ENCODE measurements at regions not wholly inside any gene's neighbourhood (a gene's known extent, or its start where the extent isn't known, plus 50 kb on each side); places are given as distances from the start of the nearest gene placed in this dataset.
"Not testable (repeated sequence)": the region's sequence is repeated elsewhere in the genome, so short reads cannot be mapped to it uniquely, and the experiment has no call there.

DNA sequence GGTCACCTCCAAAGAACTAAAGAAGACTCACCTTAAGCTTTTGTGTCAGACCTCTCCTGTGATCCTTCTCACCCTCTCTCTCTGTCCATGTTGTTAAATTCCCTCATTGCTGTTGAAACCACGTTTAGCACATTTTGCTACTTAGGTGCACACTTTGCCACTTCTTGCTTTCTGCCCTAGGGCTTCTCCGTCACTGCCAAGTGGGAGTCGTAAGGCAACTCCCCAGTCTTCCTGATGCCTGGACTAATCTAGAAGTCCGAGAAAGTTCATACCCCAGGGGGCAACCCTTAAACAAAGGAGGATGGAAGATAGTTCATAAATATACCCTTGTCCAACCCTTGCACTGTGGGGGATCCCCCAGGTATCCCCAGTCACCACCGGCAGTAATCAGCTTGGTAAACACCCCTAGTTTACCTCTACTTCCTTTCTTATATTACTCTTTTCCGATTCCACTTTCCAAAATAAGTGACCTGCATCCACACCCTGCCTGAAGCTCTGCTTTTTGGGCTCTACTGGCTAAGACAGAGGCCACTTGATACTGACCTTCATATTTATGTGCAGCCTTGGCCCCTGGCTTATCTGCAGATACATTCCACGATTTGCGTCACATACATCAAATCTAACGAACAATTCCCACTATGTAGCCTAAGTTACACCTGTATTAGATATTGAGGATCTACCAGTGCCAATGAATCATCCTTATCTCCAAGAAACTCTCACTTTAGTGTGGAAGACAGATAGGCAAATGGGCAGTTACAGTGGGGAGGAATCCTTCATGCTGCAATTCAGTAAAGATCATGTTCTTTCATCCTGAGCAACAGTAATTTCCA, 776.2 kb downstream of the RNF144A start:
- DNase-seq: no peak

DNA sequence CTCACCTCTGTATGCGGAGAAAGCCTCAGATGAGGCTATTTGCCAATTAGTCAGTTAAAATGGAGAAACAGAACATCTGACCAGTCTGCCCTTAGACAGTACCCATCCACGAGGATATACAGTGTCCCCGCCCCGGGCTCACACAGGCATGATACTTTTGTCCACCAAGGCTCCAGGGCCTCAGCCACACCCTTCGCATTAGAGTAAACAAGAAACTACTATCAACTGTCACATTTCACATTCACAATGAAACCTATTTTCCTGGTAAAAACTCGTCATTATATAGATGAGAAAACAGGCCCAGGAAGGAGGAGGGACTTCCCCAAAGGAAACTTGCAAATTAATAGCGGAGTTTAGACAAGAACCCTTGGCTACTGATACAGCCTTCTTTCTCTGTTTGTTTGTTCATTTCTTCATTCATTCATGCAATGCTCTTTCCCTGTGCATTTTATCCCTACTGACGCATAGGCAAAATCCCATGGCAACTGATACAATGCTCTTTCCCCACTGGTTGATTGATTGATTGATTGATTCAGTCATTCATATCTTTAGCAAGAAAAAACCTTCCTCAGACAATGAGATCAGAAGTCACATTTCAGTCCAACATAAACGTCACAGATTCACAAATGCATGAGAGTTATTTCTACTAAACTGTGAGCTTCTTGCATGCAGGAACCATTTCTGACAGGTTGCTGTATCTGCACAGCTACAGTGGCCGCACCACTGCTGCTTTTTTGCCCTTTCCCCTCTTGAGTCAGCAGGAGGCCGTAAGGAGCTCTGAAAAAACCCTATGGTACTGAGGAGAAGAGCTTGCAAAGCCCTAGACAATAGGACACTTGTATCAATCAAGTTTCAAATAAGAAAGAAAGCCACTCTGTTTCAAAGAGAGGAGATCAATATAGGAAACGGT, 777.1 kb downstream of the RNF144A start:
- no peak for DNase-seq

DNA sequence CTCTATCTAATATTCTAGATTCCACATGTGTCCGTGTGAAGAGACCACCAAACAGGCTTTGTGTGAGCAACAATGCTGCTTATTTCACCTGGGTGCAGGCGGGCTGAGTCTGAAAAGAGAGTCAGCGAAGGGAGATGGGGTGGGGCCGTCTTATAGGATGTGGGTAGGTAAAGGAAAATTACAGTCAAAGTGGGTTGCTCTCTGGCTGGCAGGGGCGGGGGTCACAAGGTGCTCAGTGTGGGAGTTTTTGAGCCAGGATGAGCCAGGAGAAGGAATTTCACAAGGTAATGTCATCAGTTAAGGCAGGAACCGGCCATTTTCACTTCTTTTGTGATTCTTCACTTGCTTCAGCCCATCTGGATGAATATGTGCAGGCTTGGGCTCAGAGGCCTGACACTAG, 779.3 kb downstream of the RNF144A start:
- not testable (repeated sequence) for DNase-seq

DNA sequence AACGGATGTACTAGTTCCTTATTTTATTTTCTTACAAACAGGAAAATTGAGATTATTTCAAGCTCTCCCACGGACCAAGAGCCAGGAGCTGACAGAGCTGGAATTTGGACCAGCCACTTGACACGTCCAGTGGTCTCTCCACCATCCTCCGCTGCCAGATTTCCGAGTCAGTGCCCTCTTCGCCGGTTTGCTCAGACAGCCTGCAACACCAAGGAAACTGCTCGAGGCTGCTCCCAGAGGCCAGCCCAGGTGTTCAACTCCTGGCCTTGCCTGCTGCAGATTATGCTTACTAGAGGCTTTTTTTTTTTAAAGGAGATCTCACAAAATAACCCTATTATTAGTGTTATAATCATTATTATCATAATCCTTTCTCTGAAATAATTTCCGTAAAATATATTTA, 779.8 kb downstream of the RNF144A start:
- no peak for DNase-seq

DNA sequence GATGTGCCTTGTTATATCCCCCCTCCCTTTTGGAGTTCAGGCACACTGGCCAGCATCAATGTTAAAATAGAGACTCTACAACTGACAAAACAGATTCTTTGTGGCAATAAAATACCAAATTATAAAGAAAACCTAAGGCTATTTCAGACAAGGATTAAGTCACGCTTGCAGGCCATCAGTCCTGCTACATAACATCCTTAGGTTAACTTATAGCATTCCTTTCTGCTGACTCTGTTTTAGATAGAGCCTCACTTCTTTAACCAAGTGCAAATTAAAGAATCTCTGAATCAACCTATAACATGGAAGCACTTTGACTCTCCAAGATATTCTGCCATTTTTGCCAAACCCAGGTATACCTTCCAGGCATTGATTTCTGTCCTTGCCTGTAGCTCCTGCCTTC, 784.6 kb downstream of the RNF144A start:
- no peak for DNase-seq

DNA sequence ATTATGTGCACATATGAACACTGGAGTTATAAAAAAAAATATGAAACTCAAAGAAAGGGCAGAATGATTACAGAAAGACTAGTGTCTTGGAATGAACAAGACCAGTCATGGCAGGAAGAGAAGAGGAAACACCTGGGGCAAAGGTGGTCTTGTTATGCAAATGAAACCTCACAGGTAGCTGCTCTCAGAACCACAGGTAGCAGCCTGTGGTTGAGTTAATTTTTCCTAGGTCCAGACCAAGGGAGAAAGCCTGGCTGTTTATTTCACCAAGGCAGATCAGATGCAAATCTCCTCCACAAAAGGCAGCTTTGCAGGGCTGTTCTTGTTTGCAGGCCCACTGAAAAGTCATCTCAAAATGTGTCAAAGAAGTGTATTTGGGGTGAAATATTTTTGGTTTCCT, 785.8 kb downstream of the RNF144A start:
- no peak for DNase-seq

DNA sequence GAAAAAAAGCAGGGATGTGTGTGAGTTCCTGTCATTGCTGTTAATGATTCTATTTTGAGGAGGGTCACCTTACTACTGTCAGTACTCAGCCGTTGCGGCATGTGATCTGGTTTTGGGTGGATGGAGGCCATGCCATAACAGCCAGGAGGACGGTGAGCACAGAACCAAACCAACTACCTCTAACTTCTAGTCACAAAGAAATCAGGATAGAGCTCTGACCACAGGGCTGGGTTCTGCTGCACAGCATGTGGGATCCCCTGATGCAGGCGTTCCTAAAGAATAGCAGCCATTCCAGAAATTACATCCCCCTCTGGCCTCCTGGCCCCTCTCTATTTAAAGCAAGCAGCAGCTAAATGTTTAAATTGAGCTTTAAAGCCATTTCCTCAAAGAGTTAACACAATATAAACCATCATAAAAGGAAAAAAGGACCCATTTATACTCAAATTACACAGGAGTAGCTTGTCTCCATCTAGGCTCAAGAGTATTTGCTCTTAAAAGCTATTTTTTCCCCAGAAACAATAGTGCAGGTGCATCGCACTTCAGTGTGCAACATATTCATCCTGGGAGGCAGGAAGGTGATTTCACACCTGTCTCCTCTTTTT, 786.4 kb downstream of the RNF144A start:
- DNase-seq: no peak

DNA sequence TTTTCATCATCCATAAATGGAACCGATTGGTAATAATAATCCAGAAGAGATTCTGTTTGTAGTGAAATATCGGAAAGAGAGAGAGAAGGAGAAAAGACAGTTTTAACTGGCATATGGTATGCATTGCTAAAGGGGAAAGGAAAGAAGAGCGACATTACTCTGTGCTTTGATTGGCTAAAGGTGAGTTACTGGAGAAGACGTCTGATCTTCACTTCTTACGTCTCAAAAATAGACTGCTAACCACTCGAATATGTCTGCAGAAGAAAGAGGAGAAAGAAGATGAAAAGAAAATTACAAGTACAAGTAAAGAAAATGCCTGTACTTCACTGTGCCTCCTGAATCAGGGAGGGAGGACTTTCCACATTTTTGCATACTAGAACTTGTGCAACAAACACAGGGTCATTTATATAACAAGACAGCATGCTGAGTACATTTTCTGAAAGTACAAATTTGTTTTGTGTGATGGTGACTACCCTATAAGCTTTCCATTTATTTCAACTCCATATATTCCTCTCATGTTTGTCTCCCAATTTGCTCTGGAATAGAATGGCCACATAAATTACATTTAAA, 787.2 kb downstream of the RNF144A start:
- DNase-seq: no peak

DNA sequence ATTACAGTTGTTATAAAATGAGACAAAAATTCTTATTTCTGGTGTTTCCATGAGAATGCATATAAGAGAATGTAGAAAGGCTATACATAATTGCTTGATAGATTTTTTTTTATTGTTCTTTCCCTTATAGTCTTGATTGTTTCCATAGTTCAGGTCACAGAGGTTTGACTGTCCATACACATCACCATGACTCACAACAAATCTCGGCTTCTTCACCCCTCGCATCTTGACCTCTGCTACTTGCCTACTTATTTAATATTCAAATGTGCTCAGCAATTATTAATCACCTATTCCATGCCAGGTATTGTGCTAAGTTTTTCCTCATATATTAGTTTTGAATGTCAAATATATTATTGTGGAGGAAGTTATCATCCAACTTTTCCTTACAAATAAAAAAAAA, 789.6 kb downstream of the RNF144A start:
- no peak for DNase-seq

DNA sequence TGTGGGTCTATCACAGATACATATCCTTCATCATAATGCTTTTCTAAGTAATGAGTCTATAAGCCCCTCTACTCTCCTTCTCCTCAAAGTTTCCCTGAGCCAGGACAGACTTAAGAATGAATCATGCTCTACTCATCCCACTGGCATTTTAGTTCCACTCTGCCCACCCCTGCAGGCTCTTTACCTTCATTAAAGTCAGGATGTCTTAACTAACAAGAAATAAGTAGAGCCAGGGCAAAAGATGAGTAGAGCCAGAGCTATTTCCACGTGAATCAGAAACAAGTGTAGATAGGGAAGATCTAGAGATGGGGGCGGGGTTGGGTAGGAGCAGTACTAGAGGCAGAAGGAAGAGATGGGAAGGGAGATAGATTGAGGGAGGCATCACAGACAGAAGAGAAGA, 790.5 kb downstream of the RNF144A start:
- DNase-seq: no peak

DNA sequence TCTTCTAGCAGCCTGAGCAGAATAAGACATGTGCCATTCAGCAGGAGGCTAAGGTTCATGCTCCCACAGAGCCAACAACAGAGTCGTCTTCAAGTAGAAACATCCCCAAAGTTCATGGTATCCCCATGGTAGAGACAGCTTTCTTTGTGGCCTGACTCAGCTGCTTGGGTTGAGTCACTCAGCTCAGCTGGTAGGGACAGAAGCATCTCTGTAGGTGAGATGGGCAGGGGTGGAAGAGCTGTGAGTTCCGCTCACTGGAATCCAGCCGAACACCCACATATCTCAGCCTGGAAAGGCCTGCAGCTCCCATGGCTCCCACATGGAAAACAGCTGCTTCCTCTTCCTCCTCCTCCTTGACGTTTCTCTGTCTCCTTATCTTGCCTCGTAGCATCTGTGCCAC, 792.7 kb downstream of the RNF144A start:
- no peak for DNase-seq

DNA sequence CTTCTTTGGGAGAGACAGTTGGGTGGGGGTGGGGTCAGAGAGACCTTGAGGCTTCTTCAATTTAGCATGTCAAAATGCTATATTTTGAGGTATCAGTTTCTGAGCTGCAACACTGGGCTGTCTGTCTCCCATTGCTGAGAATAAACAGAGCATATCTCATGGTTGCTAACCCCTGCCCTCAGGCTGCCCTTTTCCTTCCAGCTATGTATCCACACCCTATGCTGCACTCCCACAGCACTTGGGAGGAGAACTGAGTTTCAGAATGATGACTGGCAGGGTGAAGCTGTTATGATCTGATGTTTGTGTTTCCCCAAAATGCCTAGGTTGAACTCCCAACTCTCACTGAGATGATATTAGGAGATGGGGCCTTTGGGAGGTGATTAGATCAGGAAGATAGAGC, 794.0 kb downstream of the RNF144A start:
- DNase-seq: no peak

DNA sequence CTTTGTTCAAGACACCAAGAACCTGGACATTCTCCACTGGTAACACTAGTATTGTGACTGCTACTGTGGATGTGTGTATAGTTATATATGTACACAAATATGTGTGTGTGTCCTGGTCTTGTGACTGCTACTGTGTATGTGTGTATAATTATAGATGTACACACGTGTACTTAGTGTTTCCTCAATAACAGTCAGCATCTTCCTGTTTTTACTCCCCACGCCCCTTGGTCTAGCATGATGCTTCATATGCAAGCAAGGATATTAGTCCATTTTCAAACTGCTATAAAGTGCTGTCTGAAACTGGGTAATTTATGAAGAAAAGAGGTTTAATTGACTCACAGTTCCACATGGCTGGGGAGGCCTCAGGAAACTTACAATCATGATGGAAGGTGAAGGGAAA, 802.7 kb downstream of the RNF144A start:
- no peak for DNase-seq

DNA sequence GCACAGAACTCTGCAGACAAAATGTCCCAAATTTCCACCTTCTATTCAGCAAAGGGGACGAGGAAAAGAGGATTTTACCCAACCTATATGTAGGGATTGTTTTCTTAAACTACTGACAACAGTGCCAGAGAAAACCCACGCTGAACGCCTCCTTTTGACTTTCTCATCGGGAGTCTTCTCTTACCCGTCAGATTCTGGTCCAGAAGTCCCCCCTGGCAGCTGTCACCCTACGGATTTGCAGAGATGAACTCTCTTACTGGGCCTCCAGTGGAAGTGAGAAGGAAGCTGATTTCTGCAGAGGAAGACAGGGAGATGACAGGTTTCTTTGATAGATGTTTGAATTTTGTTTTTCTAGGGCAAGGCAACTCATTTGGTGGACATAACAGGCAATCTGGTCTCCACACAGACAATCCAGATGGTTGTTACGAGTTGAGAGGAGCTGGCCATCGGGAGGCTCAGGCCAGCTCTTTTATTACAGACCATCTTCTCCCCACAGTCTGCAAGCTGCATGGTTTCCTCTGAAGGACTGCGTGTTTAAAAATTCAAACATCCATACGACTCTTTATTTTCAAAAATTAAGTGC, 804.3 kb downstream of the RNF144A start:
- no peak for DNase-seq

DNA sequence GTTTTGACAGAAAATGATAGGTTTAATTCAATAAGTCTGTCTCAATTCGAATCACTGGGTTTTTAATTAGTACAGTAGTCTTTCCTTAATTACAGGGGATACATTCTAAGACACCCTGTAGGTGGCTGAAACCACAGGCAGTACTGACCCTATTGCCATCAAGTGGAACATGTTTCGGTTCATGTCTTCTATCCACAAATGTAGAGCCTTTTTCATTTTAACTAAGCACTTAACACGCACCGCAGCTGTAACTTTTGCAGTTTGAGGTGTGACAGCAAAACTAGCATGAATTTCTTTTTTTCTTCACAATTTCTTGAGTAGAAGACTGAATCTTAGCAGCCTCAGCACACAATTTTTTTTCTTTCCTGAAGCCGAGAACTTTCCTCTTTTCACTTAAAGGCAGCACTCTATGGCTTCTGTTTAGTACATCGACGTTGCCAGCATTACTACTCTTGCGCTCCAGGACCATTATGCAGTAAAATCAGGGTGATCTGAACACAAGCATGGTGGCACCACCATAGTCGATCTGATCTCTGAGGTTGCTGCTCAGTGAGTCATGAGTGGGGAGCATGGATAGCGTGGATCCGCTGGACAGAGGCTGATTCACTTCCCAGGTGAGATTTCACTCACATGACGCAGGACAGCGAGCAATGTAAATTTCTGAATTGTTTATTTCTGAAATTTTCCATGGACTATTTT, 805.1 kb downstream of the RNF144A start:
- no peak for DNase-seq

DNA sequence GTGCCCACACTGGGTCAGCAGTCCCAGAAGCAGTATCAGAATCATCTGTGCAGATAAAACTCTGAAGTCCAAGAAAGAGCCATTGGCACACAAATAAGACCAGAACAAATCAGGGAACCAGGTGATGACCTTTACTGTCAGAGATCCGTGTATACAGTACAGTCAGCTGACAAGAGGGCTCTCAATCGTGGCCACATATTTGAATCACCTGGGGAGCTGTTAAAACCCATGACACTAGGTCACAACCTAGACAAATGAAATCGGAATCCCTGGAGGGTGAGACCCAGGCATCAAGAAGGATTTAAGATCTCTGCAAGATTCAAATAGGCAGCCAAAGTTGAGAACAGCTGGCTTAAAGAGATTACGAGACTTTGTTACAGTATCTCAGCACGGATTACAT, 807.1 kb downstream of the RNF144A start:
- DNase-seq: peak; percentile 92

DNA sequence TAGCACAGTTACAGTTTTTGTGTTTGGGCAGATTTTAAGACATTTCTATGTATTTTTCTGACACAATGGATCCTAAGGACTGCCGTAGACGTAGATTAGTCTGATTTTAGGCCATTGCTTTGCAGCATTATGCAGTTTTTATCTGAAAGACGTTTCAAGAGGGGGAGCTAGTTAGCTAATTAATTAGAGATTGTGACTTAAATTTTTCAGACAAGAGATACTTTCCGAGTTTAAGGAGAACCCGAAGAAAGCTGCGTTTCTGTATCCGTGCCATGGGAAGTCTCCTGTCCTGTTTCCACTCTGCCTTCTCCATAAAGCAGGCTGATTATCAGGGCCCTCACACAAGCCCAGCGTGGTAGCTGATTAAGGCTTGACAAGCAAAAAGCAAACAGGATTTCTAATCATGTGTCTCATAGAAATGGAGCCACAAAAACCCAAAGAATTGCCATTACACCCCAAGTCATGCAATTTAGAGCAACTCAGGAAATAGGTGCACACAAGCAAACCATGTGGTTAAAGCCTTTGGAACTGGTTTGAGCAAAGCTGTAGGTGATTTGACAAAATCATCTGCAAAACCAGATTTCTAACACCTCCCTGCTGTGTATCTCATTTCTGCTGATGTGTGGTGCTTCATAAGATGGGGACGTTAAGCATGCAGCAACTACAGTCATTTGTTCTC, 808.1 kb downstream of the RNF144A start:
- no peak for DNase-seq

DNA sequence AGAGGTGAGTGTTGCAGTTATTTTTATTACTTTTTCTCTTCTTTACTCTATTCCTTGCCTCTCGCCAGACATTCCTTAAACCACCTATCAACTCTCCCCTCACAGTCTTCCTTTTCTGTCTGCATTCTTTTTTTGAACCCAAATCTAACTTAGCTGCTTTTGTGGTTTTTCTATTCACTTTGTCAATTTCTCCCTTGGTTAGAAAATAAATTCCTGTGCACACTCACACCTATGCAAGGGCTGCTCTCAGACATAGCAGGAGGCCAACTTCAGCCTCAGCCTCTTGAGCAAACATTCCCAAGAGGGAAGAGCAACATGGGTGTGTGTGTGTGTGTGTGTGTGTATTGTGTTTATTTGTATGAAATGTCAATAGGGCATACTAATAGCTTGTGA, 808.6 kb downstream of the RNF144A start:
- DNase-seq: no peak

DNA sequence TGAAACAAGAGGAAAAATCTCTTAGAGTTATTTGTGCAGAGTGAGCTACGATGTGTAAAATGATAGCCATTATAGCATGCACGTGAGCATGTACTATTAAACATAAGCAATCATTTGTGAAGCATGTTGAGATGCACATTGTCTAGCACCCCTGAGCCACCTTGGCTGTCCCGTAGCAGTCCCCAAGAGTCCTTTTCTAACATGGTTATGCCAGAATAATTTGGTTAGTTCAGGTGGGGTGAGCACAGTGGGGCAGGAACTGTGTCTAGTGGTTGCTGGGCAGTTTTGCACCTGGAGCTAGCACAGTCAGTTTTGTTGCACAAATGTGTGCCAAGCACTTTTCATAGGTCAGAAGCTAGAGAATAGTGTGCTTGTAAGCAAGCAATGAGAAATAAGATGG, 809.8 kb downstream of the RNF144A start:
- DNase-seq: no peak

DNA sequence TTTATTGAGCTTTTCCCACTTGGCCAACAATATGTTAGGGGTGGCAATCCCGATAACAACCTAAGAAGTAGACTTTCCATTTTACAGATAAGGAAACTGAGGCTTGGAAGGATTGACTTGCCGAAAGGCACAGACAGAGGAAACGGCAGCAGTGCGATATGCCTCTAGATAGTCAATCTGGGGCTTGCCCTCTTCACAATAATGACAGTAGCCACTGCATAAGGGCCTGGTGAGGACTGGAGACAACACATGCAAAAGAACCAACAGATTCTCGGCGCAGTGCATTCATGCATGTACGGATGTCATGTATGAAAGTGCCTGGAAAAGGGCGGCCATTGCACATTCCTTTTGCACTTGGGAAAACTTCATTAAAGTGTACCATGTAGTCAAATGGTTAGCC, 811.2 kb downstream of the RNF144A start:
- no peak for DNase-seq

DNA sequence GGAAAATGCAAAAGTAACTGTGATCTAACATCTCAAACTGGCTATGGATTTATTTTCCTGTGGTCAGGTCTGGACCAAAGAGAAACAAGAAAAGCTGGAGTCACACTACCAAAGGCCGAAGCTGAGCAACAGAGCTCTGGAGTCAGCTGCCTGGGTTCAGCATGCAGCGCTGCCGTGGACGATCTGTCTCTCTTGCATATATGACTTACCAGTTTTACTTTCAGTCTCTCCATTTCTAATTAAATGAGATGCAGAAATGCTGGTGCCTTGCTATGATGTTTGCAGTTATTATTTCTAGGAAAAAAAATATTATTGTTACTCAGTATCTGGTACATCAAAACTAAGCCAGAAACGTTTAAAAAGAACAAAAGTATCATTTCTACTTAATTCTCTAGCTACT, 813.2 kb downstream of the RNF144A start:
- no peak for DNase-seq

DNA sequence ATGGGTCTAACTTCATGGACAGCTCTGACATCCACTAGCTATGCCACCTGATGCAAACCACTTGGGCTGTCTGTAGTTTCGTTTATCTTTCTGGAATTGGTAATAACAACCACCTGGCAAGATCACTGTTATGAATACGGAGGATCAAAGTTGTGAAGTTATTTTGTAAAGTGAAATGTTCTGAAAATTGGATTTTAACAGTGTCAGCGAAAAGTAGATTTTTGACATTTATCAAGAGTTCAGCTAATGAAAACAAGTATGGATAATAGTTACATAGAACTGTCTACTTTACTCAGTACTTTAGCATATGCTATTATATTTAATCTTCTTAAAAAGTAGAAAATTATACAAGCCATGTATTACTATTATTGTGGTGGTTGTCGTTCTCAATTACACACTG, 813.8 kb downstream of the RNF144A start:
- DNase-seq: peak; percentile 9
